AG04450 (cell line): ENCODE measurements at regions not wholly inside any gene's neighbourhood (a gene's known extent, or its start where the extent isn't known, plus 50 kb on each side); places are given as distances from the start of the nearest gene placed in this dataset.
"Not testable (repeated sequence)": the region's sequence is repeated elsewhere in the genome, so short reads cannot be mapped to it uniquely, and the experiment has no call there.

Source experiments
- CTCF ChIA-PET: fragments of 300-600, 350-600 bp; formaldehyde crosslinking; extraction: SDS; loops from one replicate; lab custom pipeline; 2022; ENCODE audit warnings: antibody characterized with exemption, inconsistent platforms; lab: Charles Lee
- POLR2A ChIA-PET: fragments of 350-600 bp; formaldehyde crosslinking; extraction: SDS; loops from one replicate; lab custom pipeline; 2021; ENCODE audit warnings: antibody characterized with exemption, inconsistent platforms; lab: Yijun Ruan, JAX
- DNase-seq: peaks from one replicate; pipeline ENCODE4 v3.0.0-alpha.2; 2011; ENCODE audit warnings: low read depth, low spot score
- H3K27ac ChIP-seq: one replicate; pipeline ENCODE4 v1.5.1; 2012; ENCODE audit warnings: low read depth, low read length, control low read depth
- H3K27me3 ChIP-seq: one replicate; pipeline ENCODE4 v1.6.0; 2012; ENCODE audit warnings: low read length; ENCODE audit not compliant: control insufficient read depth, insufficient read depth
- H3K4me3 ChIP-seq: 2 replicates; pipeline ENCODE4 v1.5.1; 2011; ENCODE audit warnings: mild to moderate bottlenecking, low read depth, low read length, control low read depth
- H3K9me3 ChIP-seq: 2 replicates; pipeline ENCODE4 v1.5.1; 2012; ENCODE audit warnings: low read length; ENCODE audit not compliant: control insufficient read depth, insufficient read depth
- TF ChIP-seq, protein P1 (sequence below): IDR thresholded peaks from 2 replicates; pipeline ENCODE4 v1.5.1; 2011; ENCODE audit warnings: low read depth, low read length, control low read depth, inconsistent platforms

DNA sequence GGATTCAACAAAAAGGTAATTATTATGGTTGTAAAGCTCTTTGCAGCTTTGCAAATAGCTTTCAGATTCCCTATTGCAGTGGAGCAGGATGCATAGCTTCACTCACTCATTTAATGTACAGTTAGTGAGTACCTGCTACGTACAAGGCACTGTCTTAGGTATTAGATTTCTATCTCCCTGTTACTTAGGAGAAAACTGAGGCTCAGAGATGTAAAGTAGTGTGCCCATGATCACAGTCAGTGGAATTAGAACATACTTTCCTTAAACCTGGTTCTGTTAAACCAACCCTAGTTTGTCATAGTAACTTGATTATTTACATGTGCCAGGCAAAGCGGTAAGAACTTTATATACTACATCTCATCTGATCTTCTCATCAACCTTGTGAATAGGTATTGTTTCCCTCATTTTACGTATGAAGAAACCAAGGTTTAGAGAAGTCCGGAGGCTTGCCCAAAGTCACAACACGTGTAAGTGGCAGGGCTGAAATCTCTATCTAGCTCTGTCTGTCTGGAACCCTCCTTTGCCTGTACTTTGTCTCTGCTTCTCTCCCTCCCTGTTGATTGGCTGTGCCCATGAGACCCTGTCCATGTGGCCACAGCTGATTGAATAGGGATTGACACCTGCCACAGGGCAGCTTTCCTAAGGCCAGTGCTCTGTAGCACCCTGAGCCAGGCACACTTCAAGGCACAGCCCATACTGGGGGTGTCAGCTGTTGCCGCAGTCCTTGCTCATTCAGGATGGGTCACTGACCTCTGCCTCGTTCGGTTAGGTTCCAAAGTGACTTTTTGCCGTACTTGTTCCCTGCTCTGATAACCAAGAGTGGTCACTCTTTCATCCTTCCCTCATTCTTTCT is 63.8 kb upstream of the PRSS23 start:
- Histone ChIP-seq H3K9me3 (peaks cover 4% of the 10 kb centered on the region; the same call in 1 of the 2 replicates), H3K27ac (peak overlapping the region; percentile 31), H3K27me3 (no peaks in the 10 kb centered on the region), H3K4me3 (no peak overlapping the region)
- DNase-seq: no peak
- TF ChIP-seq, protein P1, sequence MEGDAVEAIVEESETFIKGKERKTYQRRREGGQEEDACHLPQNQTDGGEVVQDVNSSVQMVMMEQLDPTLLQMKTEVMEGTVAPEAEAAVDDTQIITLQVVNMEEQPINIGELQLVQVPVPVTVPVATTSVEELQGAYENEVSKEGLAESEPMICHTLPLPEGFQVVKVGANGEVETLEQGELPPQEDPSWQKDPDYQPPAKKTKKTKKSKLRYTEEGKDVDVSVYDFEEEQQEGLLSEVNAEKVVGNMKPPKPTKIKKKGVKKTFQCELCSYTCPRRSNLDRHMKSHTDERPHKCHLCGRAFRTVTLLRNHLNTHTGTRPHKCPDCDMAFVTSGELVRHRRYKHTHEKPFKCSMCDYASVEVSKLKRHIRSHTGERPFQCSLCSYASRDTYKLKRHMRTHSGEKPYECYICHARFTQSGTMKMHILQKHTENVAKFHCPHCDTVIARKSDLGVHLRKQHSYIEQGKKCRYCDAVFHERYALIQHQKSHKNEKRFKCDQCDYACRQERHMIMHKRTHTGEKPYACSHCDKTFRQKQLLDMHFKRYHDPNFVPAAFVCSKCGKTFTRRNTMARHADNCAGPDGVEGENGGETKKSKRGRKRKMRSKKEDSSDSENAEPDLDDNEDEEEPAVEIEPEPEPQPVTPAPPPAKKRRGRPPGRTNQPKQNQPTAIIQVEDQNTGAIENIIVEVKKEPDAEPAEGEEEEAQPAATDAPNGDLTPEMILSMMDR: no peak
- ChIA-PET CTCF (interaction anchor here (1.2 to 1.7 kb wide), 3 partner anchors 26 to 128 kb away, joined by 3 to 7 read pairs (median 3); no protein-coding TSS in a partner anchor), POLR2A (interaction anchor here (0.9 to 2.5 kb wide), 3 partner anchors 16 to 64 kb away, joined by 3 to 7 read pairs (median 4); partner anchors contain the start of gene PRSS23)

- peak overlapping the region; percentile 54 for H3K27ac ChIP-seq
- DNase-seq: no peak
- TF ChIP-seq, protein P1: no peak
- CTCF ChIA-PET: interaction anchor here (1.2 kb wide), 1 partner anchor 57 kb away, joined by 3 read pairs; no protein-coding TSS in a partner anchor
- peaks cover 4% of the 10 kb centered on the region; the same call in 1 of the 2 replicates for H3K9me3 ChIP-seq
- no peaks in the 10 kb centered on the region for H3K27me3 ChIP-seq
- POLR2A ChIA-PET: interaction anchor here (0.9 to 2.5 kb wide), 3 partner anchors 16 to 65 kb away, joined by 3 to 7 read pairs (median 4); partner anchors contain the start of gene PRSS23
- H3K4me3 ChIP-seq: no peak overlapping the region
Measured at GRCh38 chr11:86735451-86736290, 63.3 kb upstream of the ME3 start.

GRCh38 chr11:86732739-86733138 is 60.3 kb upstream of the ME3 start:
- DNase-seq, POLR2A ChIA-PET, H3K9me3 ChIP-seq, H3K27me3 ChIP-seq, H3K4me3 ChIP-seq, CTCF ChIA-PET, H3K27ac ChIP-seq: not testable (repeated sequence)

DNA sequence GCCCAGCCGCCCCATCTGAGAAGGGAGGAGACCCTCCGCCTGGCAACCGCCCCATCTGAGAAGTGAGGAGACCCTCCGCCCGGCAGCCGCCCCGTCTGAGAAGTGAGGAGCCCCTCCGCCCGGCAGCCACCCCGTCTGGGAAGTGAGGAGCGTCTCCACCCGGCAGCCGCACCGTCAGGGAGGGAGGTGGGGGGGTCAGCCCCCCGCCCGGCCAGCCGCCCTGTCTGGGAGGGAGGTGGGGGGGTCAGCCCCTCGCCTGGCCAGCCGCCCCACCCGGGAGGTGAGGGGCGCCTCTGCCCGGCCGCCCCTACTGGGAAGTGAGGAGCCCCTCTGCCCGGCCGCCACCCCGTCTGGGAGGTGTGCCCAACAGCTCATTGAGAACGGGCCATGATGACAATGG is 59.9 kb upstream of the ME3 start:
- H3K27me3 ChIP-seq, H3K27ac ChIP-seq, CTCF ChIA-PET, POLR2A ChIA-PET, H3K4me3 ChIP-seq, H3K9me3 ChIP-seq, DNase-seq: not testable (repeated sequence)

DNA sequence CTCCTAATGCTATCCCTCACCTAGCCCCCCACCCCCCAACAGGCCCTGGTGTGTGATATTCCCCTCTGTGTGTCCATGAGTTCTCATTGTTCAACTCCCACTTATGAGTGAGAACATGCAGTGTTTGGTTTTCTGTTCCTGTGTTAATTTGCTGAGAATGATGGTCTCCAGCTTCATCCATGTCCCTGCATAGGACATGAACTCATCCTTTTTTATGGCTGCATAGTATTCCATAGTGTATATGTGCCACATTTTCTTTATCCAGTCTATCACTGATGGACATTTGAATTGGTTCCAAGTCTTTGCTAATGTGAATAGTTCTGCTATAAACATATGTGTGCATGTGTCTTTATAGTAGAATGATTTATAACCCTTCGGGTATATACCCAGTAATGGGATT is 57.2 kb upstream of the ME3 start:
- H3K27me3 ChIP-seq, H3K27ac ChIP-seq, H3K4me3 ChIP-seq, DNase-seq, CTCF ChIA-PET, POLR2A ChIA-PET, H3K9me3 ChIP-seq: not testable (repeated sequence)

DNA sequence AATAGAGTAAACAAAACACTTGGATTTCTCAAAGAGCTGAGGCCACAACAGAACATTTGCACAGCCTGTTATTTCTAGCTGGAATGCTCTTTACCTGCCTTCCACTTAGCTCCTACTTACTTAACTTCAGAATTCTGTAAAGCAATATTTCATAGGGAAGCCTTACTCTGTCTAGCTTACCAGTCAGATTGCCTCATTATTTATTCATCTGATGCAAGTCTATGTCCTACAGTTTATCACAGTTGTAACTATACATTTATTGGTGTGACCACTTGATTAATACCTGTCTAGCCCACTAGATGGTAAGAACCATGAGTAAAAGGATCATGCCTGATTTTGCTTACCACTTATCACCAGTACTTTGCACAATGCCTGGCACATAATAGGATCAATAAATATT is 56.1 kb upstream of the ME3 start:
- no peak overlapping the region for H3K27ac ChIP-seq
- ChIA-PET CTCF (no interaction called here), POLR2A (interaction anchor here (0.7 kb wide), 1 partner anchor 9 kb away, joined by 3 read pairs; no protein-coding TSS in a partner anchor)
- H3K27me3 ChIP-seq: no peaks in the 10 kb centered on the region
- no peak for DNase-seq
- H3K4me3 ChIP-seq: no peak overlapping the region
- TF ChIP-seq, protein P1: no peak
- peaks cover 4% of the 10 kb centered on the region; the same call in 1 of the 2 replicates for H3K9me3 ChIP-seq
